Ishikawa (cell line): ENCODE measurements at regions not wholly inside any gene's neighbourhood (a gene's known extent, or its start where the extent isn't known, plus 50 kb on each side); places are given as distances from the start of the nearest gene placed in this dataset.

Experiments used
- CEBPB ChIP-seq: IDR thresholded peaks from 2 replicates; pipeline ENCODE4 v1.6.1; 2012
- CREB1 ChIP-seq: IDR thresholded peaks from 2 replicates; pipeline ENCODE4 v1.6.1; 2012; ENCODE audit warnings: low read depth
- EP300 ChIP-seq: IDR thresholded peaks from 2 replicates; pipeline ENCODE4 v1.6.1; 2012; ENCODE audit warnings: borderline replicate concordance
- TAF1 ChIP-seq: IDR thresholded peaks from 2 replicates; pipeline ENCODE4 v1.6.1; 2012; ENCODE audit warnings: low read depth, mild to moderate bottlenecking
- TCF12 ChIP-seq: IDR thresholded peaks from 2 replicates; pipeline ENCODE4 v1.6.1; 2012; ENCODE audit warnings: low read depth
- TF ChIP-seq, protein P1 (sequence below): IDR thresholded peaks from 2 replicates; pipeline ENCODE4 v1.6.1; 2012; ENCODE audit warnings: low read depth, mild to moderate bottlenecking
- TF ChIP-seq, protein P2 (sequence below): IDR thresholded peaks from 2 replicates; pipeline ENCODE4 v1.6.1; 2012

DNA sequence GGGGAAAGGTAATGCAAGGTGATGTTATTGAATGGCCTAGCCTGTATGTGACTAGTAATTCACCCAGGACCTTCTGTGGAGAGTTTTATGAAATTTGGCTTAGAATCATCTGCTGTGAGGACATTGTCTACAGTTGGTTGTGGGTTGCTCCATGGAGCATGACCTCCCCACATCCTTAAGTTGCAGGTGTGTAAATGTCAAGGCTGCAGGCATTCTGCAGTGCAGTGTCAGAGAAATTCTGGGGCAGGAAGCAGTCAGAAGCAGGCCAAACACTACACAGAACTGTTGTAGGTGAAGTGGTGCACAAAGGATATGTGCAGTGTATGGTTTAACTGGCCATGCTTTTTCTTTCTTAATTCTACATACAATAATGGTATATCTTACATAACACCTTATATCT, 588.3 kb downstream of the EBF1 start:
- TF ChIP-seq CEBPB: no peak
- no peak for TF ChIP-seq EP300
- TF ChIP-seq TAF1: no peak
- TF ChIP-seq, protein P1, sequence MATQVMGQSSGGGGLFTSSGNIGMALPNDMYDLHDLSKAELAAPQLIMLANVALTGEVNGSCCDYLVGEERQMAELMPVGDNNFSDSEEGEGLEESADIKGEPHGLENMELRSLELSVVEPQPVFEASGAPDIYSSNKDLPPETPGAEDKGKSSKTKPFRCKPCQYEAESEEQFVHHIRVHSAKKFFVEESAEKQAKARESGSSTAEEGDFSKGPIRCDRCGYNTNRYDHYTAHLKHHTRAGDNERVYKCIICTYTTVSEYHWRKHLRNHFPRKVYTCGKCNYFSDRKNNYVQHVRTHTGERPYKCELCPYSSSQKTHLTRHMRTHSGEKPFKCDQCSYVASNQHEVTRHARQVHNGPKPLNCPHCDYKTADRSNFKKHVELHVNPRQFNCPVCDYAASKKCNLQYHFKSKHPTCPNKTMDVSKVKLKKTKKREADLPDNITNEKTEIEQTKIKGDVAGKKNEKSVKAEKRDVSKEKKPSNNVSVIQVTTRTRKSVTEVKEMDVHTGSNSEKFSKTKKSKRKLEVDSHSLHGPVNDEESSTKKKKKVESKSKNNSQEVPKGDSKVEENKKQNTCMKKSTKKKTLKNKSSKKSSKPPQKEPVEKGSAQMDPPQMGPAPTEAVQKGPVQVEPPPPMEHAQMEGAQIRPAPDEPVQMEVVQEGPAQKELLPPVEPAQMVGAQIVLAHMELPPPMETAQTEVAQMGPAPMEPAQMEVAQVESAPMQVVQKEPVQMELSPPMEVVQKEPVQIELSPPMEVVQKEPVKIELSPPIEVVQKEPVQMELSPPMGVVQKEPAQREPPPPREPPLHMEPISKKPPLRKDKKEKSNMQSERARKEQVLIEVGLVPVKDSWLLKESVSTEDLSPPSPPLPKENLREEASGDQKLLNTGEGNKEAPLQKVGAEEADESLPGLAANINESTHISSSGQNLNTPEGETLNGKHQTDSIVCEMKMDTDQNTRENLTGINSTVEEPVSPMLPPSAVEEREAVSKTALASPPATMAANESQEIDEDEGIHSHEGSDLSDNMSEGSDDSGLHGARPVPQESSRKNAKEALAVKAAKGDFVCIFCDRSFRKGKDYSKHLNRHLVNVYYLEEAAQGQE: no peak
- no peak for TF ChIP-seq CREB1
- no peak for TF ChIP-seq TCF12
- TF ChIP-seq, protein P2, sequence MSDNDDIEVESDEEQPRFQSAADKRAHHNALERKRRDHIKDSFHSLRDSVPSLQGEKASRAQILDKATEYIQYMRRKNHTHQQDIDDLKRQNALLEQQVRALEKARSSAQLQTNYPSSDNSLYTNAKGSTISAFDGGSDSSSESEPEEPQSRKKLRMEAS: no peak
